NCI-H345 (cell line): ENCODE measurements at regions not wholly inside any gene's neighbourhood (a gene's known extent, or its start where the extent isn't known, plus 50 kb on each side); places are given as distances from the start of the nearest gene placed in this dataset.
"Not testable (repeated sequence)": the region's sequence is repeated elsewhere in the genome, so short reads cannot be mapped to it uniquely, and the experiment has no call there.

Experiments used
- DNase-seq: peaks from one replicate; lab custom pipeline; 2025; lab: John Stamatoyannopoulos, UW

- DNase-seq = no peak
Measured at GRCh38 chr13:37510441-37510840, 88.1 kb downstream of the POSTN start.

- no peak for DNase-seq
Measured at GRCh38 chr13:37505531-37505930, 93.0 kb downstream of the POSTN start.

- no peak for DNase-seq
Measured at GRCh38 chr13:37504251-37504650, 94.3 kb downstream of the POSTN start.

GRCh38 chr13:37503287-37503686 is 95.3 kb downstream of the POSTN start:
- DNase-seq = no peak

GRCh38 chr13:37502303-37502993 is 96.1 kb downstream of the POSTN start:
- not testable (repeated sequence) for DNase-seq

- no peak for DNase-seq
Measured at GRCh38 chr13:37501187-37501586, 97.4 kb downstream of the POSTN start.

- peak; percentile 13 for DNase-seq
Measured at GRCh38 chr13:37495046-37495445, 103.5 kb downstream of the POSTN start.

GRCh38 chr13:37493775-37494174 is 104.8 kb downstream of the POSTN start:
- no peak for DNase-seq

GRCh38 chr13:37492741-37493514 is 105.6 kb downstream of the POSTN start:
- DNase-seq = no peak

- DNase-seq = no peak
Measured at GRCh38 chr13:37492075-37492474, 106.5 kb downstream of the POSTN start.

- no peak for DNase-seq
Measured at GRCh38 chr13:37491661-37492060, 106.9 kb downstream of the POSTN start.

- DNase-seq = no peak
Measured at GRCh38 chr13:37490176-37490779, 108.3 kb downstream of the POSTN start.

GRCh38 chr13:37488726-37489125 is 109.8 kb downstream of the POSTN start:
- DNase-seq = no peak

GRCh38 chr13:37486171-37486681 is 112.3 kb downstream of the POSTN start:
- no peak for DNase-seq

- DNase-seq = no peak
Measured at GRCh38 chr13:37485756-37486155, 112.8 kb downstream of the POSTN start.

- no peak for DNase-seq
Measured at GRCh38 chr13:37484056-37484455, 114.5 kb downstream of the POSTN start.

GRCh38 chr13:37482331-37482730 is 116.2 kb downstream of the POSTN start:
- DNase-seq = no peak

- no peak for DNase-seq
Measured at GRCh38 chr13:37481885-37482227, 116.7 kb downstream of the POSTN start.

GRCh38 chr13:37481011-37481884 is 117.3 kb downstream of the POSTN start:
- peak; percentile 44 for DNase-seq

GRCh38 chr13:37479916-37480315 is 118.7 kb downstream of the POSTN start:
- DNase-seq = no peak

GRCh38 chr13:37476874-37477273 is 121.7 kb downstream of the POSTN start:
- DNase-seq = no peak

- DNase-seq = no peak
Measured at GRCh38 chr13:37475966-37476365, 122.6 kb downstream of the POSTN start.
